HCT116 (cell line): ENCODE measurements at regions not wholly inside any gene's neighbourhood (a gene's known extent, or its start where the extent isn't known, plus 50 kb on each side); places are given as distances from the start of the nearest gene placed in this dataset.

Experiments
- CEBPB ChIP-seq: IDR thresholded peaks from 2 replicates; pipeline ENCODE4 v1.6.1; 2012; ENCODE audit warnings: low read depth
- CTCF ChIP-seq, 3 experiments: fragments of 200-600 bp in 1 of 3; sonication (generic) in 1 of 3; IDR thresholded peaks in 2 of 3; conservative IDR thresholded peaks in 1 of 3; 2 replicates each; pipeline ENCODE4 v1.5.1; 2012 to 2017; ENCODE audit warnings: low read depth in 2 of 3, low read length in 2 of 3, antibody characterized with exemption in 1 of 3, borderline replicate concordance in 1 of 3, control low read depth in 1 of 3, mild to moderate bottlenecking in 1 of 3, mixed read lengths in 1 of 3, mixed run types in 1 of 3, moderate library complexity in 1 of 3; ENCODE audit not compliant: insufficient read depth in 1 of 3
- EGR1 ChIP-seq: IDR thresholded peaks from 2 replicates; pipeline ENCODE4 v1.6.1; 2012; ENCODE audit warnings: low read depth
- EZH2 ChIP-seq: fragments of 200-600 bp; sonication (generic); IDR thresholded peaks from 2 replicates; pipeline ENCODE4 v1.6.1; 2017; ENCODE audit warnings: antibody characterized with exemption, mixed run types
- EZH2phosphoT487 ChIP-seq: fragments of 200-600 bp; IDR thresholded peaks from 2 replicates; pipeline ENCODE4 v1.6.1; 2018; ENCODE audit warnings: antibody characterized with exemption, borderline replicate concordance
- JUND ChIP-seq: IDR thresholded peaks from 2 replicates; pipeline ENCODE4 v1.6.1; 2012
- POLR2A ChIP-seq: IDR thresholded peaks from 2 replicates; pipeline ENCODE4 v1.7.0; 2011; ENCODE audit warnings: borderline replicate concordance; ENCODE audit not compliant: insufficient read depth, insufficient read length; ENCODE audit errors: extremely low read depth
- POLR2AphosphoS5 ChIP-seq: IDR thresholded peaks from 2 replicates; pipeline ENCODE4 v1.6.1; 2011; ENCODE audit warnings: mild to moderate bottlenecking, low read depth, low read length, moderate library complexity
- REST ChIP-seq: IDR thresholded peaks from 2 replicates; pipeline ENCODE4 v1.6.1; 2012; ENCODE audit warnings: low read depth
- YY1 ChIP-seq: IDR thresholded peaks from 2 replicates; pipeline ENCODE4 v1.6.1; 2011; ENCODE audit warnings: low read length, low read depth, moderate library complexity, mild to moderate bottlenecking; ENCODE audit not compliant: insufficient replicate concordance; ENCODE audit errors: extremely low read depth
- ZFX ChIP-seq: fragments of 450-650 bp; IDR thresholded peaks from 2 replicates; pipeline ENCODE4 v1.6.1; 2017
- ZNF274 ChIP-seq: fragments of 200-500 bp; sonication (Bioruptor generic); IDR thresholded peaks from 2 replicates; pipeline ENCODE4 v1.6.1; 2014; ENCODE audit warnings: mild to moderate bottlenecking, low read depth, low read length, inconsistent platforms
- TF ChIP-seq, protein P1 (sequence below): IDR thresholded peaks from 2 replicates; pipeline ENCODE4 v1.6.1; 2012

DNA sequence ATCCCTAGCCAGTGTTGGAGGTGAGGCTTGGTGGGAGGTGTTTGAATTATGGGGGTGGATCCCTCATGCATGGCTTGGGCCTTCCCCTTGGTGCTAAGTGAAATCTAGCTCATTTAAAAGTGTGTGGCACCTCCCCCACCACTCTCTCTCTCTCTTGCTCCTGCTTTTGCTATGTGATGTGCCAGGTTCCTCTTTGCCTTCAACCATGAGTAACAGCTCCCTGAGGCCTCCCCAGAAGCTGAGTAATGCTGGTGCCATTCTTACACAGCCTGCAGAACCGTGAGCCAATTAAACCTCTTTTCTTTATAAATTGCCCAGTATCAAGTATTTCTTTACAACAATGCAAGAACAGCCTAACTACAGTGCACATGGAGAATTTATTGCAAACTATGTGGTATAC lies 188.8 kb upstream of the POT1 start:
- TF ChIP-seq JUND, result no peak
- TF ChIP-seq EZH2phosphoT487, result no peak
- no peak for TF ChIP-seq YY1
- TF ChIP-seq CTCF (IDR thresholded peaks at IDR 0.05 in 2 of 3, conservative IDR thresholded peaks at IDR 0.05 in 1 of 3; ENCODE audit: borderline replicate concordance in 1 of 3, insufficient read depth in 1 of 3, low read depth in 2 of 3, low read length in 2 of 3), result no peak
- no peak for TF ChIP-seq ZNF274
- TF ChIP-seq EZH2, result no peak
- no peak for TF ChIP-seq POLR2A
- TF ChIP-seq, protein P1, sequence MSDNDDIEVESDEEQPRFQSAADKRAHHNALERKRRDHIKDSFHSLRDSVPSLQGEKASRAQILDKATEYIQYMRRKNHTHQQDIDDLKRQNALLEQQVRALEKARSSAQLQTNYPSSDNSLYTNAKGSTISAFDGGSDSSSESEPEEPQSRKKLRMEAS, result no peak
- no peak for TF ChIP-seq CEBPB
- no peak for TF ChIP-seq EGR1
- TF ChIP-seq POLR2AphosphoS5, result no peak
- TF ChIP-seq ZFX, result no peak
- TF ChIP-seq REST, result no peak
